HG03460 (cell line): ENCODE measurements at regions not wholly inside any gene's neighbourhood (a gene's known extent, or its start where the extent isn't known, plus 50 kb on each side); places are given as distances from the start of the nearest gene placed in this dataset.

Experiments used
- ATAC-seq: cut with Tn5 transposase; IDR thresholded peaks from one replicate; pipeline ENCODE4 v1.9.1; 2021; ENCODE audit not compliant: unreplicated experiment

DNA sequence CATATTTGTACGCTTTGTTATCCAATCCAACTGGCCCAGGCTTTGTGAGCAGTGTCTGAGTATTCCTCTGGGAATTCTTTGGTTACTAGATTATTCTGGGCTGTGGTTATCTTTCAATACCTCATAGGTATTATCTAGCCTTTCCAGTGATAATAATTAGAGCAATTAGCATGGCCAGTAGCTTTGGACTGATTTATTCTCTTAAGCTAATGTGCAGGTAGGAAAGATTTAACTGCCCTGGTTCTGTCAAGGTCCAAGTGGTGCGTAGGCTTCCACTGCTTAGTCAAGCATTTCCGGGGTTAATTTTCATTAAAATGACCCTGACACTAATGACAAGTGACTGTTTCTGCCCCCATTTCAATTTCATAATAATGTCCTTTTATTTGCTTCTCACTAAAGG, 54.2 kb upstream of the PMFBP1 start:
- no peak for ATAC-seq

DNA sequence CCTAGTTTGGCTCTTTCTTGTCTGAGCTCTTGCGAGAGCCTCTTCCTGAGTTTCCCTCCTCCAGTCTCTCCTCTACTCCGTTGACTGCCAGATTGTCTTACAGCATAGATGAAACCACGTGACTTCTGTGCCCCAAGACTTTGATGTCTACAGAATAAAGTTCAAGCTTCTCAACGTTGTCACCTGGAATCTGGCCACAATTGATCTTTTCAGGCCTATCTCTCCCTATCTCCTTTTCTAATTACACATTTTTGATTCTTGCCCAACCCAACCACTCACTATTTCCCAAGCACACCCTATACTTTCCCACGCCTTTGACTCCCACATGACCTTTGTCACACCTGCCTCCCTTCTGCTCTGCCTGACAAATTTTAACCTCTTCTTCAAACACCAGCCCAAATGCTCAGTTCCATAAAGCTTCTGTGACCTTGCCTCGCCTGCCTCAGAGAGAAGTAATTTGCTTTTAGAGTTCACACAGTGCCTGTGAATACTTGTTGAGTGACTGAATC, 52.4 kb upstream of the PMFBP1 start:
- ATAC-seq = no peak

DNA sequence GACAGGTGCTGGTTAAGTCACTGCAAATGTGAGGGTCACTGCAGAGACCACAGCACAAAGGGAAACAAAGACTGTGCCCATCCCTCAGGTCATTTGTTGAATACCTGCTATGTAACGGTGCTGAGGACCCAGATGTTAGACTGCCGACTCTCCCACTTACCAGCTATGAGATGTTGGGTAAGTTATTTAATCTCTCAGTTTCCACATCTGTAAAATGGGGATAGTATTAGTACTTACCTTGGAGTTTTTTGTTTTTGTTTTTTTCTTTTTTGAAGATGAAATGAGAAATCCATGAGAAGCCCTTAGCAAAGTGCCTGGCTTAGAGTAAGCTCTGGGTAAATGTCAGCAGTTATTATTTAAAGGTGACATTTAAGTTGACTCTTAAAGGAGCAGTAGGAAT, 50.5 kb upstream of the PMFBP1 start:
- ATAC-seq = no peak
